Right renal pelvis (tissue), 4 donors: ENCODE measurements at regions not wholly inside any gene's neighbourhood (a gene's known extent, or its start where the extent isn't known, plus 50 kb on each side); places are given as distances from the start of the nearest gene placed in this dataset.

Source experiments
- DNase-seq, 4 donors: peaks; one replicate each; pipeline ENCODE4 v3.0.0-alpha.2; 2013; ENCODE audit warnings: low read depth in 4 of 4, low spot score in 3 of 4, missing footprints in 1 of 4

- no peak for DNase-seq
Observed at GRCh38 chr6:156464100-156464878, 312.9 kb upstream of the ARID1B start.

- no peak for DNase-seq
Observed at GRCh38 chr6:156461647-156462046, 315.5 kb upstream of the ARID1B start.

DNA sequence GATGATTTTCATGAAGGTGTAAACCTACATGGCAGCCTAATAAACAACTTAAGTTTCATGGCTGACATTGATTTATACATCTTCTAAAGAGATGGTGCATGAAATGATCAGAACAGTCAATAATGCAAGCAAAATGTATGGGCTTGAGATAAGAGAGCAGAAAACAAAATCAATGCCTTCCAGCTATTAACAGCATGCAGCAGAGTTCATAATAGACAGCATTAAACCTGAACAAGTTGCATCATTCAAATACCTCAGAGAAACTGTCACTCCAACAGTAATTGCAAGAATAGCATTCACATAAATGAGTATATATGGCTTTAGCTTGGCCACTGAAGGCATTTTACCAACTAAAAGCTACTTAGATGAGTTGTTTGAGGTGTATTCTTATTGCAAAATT is 319.6 kb upstream of the ARID1B start:
- no peak for DNase-seq

DNA sequence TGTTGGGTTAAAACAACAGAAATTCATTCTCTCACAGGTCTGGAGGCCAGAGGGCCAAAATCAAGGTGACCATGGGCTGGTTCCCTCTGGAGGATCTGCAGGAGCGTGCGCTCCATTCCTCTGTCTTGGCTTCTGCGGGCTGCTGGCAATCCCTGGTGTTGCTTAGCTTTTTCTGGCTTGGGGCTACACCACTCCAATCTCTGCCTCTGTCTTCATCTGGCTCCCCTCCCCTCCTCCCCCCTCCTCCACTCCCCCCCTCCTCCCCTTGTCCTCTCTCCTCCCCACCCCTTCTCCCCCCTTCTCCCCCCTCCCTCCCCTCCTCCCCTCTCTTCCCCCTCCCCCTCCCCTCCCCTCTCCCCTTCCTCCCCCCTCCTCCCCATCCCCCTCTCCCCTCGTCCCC is 321.3 kb upstream of the ARID1B start:
- no peak for DNase-seq

GRCh38 chr6:156454867-156455266 is 322.3 kb upstream of the ARID1B start:
- no peak for DNase-seq

DNA sequence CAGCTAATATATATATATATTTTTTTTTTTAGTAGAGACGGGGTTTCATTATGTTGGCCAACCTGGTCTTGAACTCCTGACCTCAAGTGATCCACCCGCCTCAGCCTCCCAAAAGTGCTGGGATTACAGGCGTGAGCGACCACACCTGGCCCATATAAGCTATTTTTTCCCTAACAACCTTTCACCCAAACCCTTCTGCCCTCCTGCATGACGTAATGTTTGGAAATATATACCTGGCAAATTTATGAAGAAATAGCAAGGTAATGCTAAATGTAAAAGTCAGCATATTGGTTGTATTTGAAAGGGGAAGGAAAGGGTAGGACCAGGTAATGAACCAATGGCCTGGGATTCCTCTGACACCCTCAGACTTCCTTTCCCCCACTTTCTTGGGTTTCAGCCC is 325.5 kb upstream of the ARID1B start:
- DNase-seq: no peak

DNA sequence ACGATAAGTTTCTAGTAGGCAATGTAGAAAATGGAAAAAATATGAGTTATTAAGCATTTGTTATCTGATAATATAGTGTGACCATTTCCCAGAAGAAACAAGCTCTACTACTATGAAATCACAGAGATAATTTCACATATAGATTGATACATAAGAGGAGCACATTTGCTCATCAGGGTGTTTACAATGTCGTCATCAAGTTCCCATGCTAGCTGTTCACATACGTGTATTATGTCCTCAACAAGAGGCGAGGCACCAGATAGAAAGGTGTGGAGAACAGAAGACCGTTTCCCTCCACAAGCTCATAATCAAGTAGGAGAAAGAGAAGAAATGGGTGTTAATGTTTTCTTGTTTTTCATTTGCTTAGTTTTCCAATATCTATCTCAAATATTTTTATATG is 326.1 kb upstream of the ARID1B start:
- no peak for DNase-seq

DNA sequence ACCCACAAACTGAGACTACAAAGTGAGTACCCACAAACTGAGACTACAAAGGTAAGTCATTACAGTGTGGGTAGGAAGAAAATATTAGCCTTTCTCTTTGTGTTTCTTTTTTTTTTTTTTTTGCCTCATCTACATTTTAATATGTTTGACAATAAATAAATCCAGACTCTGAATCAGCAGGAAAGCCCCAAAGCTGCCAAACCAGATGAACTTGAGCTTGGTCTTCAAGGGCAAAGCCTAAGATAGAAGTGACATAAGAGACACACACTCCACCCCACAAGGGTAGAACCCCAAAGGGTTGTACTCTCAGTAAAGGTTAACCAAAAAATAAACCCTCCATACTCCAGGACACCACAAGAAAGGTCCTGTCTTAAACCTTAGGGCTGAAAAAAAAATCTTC is 326.8 kb upstream of the ARID1B start:
- no peak for DNase-seq

- no peak for DNase-seq
Observed at GRCh38 chr6:156449569-156449968, 327.6 kb upstream of the ARID1B start.

- no peak for DNase-seq
Observed at GRCh38 chr6:156449128-156449527, 328.1 kb upstream of the ARID1B start.

DNA sequence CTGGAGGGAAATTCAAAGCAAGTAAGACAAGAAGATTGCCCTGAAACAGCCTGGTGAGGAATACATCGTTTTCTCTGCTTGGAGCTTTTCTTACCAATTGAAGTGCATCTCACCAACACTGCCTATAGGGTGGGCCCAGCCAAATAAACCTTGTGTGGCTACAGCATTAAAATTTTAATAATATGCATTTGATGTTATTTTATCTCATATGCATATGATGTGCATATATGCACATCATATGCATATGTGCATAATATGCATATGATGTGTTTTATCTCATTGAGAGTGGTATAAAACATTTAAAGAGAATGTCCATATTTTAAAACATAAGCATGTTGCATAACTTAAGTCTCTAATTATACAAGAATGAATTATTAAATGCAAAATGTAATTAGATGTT is 328.6 kb upstream of the ARID1B start:
- DNase-seq: no peak

- no peak for DNase-seq
Observed at GRCh38 chr6:156440688-156441087, 336.5 kb upstream of the ARID1B start.

- no peak for DNase-seq
Observed at GRCh38 chr6:156438350-156438923, 338.7 kb upstream of the ARID1B start.

DNA sequence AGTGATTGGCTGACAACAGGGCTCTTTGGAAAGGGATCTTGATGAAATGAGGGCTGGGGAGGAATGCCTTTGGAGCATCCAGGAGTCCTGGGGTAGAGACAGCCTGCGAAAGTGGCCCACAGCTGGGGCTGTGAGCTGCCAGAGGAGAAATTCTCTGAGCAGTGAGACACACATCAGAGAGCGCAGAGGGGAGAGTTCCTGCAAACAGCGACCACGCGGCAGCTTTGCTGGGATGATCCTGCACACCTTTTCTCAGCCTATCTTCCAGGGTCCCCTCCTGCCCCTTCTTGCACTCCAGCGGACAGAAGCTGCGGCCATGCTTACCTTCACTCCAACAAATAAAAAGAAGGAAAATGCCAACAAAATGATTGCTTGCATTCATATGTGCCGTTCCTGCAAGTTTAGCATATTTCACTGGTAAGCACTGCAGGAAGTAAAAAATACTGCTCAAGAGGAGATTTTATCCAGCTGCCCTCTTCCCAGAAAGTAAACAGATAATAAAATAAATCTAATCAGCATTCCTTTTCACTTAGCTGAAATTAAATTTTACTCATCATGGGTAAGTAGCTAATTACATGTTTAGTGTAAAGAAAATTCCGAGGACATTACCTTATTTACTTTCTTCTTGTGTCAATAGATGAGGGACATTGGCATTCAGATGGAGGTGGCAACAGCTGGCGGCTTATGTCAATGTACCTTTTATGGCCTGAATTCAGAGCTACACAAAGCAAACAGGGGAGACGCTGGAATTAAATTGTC is 339.9 kb upstream of the ARID1B start:
- DNase-seq: no peak

DNA sequence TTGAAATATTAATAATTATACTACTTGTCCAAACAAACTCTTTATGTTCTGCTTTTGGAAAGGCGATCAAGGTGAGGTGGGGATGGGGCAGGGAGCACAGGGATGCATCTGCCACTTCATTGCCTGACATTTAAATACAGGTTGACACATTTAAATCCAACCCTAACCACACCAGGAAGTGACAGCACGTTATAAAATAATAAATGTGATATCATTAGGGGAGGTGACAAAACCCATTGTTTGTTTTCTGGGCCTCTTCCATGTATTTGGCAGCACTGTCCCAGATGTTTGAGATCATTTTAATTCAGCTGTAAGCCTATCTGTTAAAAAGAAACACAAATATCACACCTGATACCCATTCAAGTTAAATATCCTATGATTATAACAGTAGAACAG is 342.4 kb upstream of the ARID1B start:
- DNase-seq: no peak

DNA sequence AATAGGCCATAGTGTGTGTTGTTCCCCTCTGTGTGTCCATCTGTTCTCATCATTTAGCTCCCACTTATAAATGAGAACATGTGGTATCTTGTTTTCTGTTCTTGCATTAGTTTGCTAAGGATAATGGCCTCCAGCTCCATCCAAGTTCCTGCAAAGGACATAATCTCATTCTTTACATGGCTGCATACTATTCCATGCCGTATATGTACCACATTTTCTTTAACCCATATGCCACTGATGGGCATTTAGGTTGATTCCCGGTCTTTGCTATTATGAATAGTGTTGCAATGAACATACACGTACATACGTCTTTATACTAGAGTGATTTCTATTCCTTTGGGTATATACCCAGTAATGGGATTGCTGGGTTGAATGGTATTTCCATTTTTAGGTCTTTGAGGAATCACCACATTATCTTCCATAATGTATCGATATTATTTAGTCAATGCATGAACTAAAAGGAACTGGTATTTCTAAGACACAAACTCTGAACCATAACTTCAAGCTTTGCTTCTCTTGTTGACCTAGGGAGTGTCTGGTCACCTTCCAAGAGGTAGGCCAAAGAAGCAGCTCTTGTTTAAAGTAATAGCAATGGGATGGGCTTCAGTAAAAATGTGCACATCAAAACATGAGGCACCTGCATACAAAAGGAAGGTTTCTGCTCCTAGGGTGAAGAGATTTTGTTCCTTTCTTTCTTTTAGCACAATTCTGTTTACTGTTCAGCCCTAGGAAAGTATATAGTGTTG is 343.0 kb upstream of the ARID1B start:
- DNase-seq: no peak

GRCh38 chr6:156432543-156432942 is 344.6 kb upstream of the ARID1B start:
- DNase-seq: no peak

DNA sequence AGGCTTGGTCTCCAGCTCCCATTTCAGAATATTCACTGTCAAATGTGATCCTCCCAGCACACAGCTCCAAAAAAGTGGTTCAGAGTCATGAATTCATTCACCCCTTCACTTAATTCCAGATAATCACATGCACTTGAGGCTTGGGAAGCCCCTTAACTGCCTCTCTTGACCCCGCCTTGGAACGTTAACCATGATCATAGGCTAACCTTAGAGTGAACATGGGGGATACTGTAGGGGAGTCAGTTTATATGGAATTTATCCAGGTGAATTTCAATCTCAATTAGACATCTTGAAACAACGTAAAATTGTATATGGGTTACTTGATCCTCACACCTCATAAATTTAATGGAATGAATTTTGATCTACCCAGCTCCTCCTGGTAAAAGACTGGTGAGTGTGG is 346.8 kb upstream of the ARID1B start:
- peak in 2 of 4 donors; percentile 41 to 53 for DNase-seq

DNA sequence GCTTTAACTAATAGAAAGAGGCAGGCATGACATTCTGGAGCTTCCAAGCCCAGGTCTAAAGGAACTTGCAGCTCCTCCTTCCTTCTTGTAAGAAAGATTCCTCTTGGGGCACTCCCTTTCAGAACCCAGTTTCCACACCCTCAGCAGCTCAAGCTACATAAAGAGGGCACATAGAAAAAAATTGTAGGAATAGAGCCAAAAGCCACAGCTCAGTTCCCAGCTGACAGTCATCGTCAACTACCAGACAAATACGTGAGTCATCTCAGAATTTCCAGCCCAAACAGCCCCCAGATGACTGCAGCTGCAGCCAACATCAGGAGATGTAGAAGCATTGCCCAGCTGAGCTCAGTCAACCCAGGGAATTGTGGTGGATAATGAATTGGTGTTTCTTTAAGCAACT is 349.8 kb upstream of the ARID1B start:
- no peak for DNase-seq

DNA sequence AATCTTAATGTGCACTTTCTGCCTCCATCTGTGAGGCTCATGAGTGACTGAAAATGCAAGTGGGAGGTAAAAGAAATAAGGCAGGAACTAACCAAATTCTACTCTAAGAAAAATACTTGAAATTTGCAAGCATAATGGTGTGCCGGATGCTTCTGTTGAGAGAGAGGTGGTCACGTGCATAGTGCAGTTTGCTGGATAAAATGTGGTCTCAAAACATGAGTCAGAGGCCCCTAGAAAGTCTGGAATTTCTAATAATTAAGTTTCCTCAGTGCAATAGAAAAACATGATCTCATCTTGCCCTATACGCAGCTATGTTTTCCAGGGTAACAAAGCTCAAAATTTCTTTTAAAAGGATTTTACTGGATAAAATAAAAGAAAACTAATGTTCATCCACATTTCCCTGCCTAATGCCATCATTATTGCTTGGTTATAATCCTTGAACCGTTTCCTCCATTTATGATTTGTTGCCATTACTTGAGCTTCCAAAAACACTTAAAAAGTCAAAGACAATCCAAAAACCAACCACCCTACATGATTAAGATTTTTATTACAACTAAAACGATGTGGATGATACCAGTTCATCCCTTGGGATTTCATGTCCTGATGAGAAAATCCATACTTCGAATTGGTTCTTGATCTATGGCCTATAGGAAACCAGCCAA is 351.7 kb upstream of the ARID1B start:
- DNase-seq: no peak

DNA sequence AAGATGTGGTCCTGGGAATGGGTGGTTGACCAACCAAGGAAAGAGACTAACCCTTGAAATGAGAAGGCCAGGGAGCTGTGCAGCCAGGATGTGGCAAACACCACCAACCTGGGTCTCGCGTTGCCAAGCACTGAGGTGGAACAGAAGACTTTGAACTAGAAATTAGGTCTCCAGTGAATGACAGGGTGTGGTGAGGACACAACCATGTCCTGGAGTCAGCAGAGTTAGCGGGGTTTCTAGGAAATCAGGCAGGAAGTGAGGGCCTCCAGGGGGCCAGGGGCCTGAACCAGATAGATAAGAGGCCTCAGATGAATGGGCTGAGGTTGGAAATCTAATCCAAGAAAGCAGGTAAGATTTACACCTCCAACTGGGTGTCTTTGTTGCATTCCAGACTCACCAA is 353.3 kb upstream of the ARID1B start:
- no peak for DNase-seq
